Breast epithelium (tissue), 4 donors: ENCODE measurements at regions not wholly inside any gene's neighbourhood (a gene's known extent, or its start where the extent isn't known, plus 50 kb on each side); places are given as distances from the start of the nearest gene placed in this dataset.

ENCODE experiments used
- DNase-seq, 2 donors: peaks; one replicate each; pipeline ENCODE4 v3.0.0-alpha.2; 2019; ENCODE audit warnings: low spot score in 2 of 2
- H3K27ac ChIP-seq, 2 donors: fragments of 200-600 bp; sonication (generic) in 1 of 2; one replicate each; pipeline ENCODE4 v1.5.1; 2016 to 2019; ENCODE audit warnings: mild to moderate bottlenecking in 1 of 2
- H3K27me3 ChIP-seq, 2 donors: fragments of 200-600 bp; sonication (generic) in 1 of 2; one replicate each; pipeline versions ENCODE4 v1.5.1 to v1.6.0; 2017 to 2019; ENCODE audit warnings: control low read depth in 1 of 2, mild to moderate bottlenecking in 1 of 2
- H3K36me3 ChIP-seq: fragments of 200-600 bp; one replicate; pipeline ENCODE4 v1.5.1; 2019
- H3K4me1 ChIP-seq, 2 donors: fragments of 200-600 bp; sonication (generic); one replicate each; pipeline ENCODE4 v1.5.1; 2016 to 2019; ENCODE audit warnings: control low read depth in 1 of 2
- H3K4me3 ChIP-seq, 3 donors: fragments of 200-600 bp; sonication (generic); 1 replicate in 2 of 3; 2 replicates in 1 of 3; pipeline ENCODE4 v1.5.1; 2016 to 2019; ENCODE audit warnings: mild to moderate bottlenecking in 3 of 3, moderate library complexity in 2 of 3
- H3K9me3 ChIP-seq, 2 donors: fragments of 200-600 bp; sonication (generic) in 1 of 2; one replicate each; pipeline ENCODE4 v1.5.1; 2016 to 2019; ENCODE audit warnings: control low read depth in 1 of 2
- POLR2A ChIP-seq: fragments of 450-650 bp; IDR thresholded peaks from one replicate; pipeline ENCODE4 v1.6.1; 2016; ENCODE audit warnings: antibody characterized with exemption, mild to moderate bottlenecking, moderate library complexity
- POLR2AphosphoS5 ChIP-seq, 3 donors: sonication (generic); formaldehyde crosslinking; IDR thresholded peaks; one replicate each; pipeline ENCODE4 v1.6.1; 2017; ENCODE audit warnings: antibody characterized with exemption in 3 of 3
- intact Hi-C: fragments of 100-400 bp; cut with DNase I; formaldehyde crosslinking; loops from one replicate; pipeline ENCODE4 v1.15.1; 2023; ENCODE audit warnings: low total_unique reads
- TF ChIP-seq, protein P1 (sequence below), 3 donors: fragments of 450-650 bp; IDR thresholded peaks; one replicate each; pipeline ENCODE4 v1.5.1; 2016 to 2017; ENCODE audit warnings: antibody characterized with exemption in 3 of 3, mild to moderate bottlenecking in 3 of 3, moderate library complexity in 3 of 3

DNA sequence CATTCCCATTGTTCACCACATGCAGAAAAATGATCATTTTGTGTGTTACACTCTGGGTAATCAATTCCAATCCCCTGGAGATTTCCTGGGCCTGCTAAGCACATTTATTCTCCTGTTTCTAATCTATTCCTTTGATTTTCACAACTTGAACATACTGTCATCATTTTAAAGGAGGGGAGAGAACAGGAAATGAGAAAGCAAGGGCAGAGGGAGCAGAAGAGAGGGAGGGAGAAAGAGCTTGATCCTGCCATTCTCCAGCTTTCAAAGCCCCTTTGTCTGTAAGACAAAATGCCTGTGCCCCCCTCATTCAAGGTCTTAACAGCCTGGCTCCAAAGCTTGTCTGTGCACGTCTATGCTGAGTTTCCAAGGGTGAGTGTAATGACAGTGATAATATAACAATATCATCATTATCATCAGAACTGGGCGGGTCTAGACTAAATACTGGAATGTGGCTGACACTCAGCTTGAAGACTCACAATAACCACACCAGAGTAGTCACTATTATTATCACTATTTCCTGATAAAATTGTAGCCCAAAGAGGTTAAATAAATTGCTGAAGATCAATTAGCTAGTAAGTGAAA lies 164.4 kb upstream of the KLHL29 start:
- no peak for DNase-seq
- Histone ChIP-seq H3K4me1 (no peaks in the 10 kb centered on the region), H3K4me3 (no peak overlapping the region), H3K27ac (no peak overlapping the region), H3K9me3 (no peaks in the 10 kb centered on the region), H3K36me3 (no peaks in the 10 kb centered on the region), H3K27me3 (no peaks in the 10 kb centered on the region)
- TF ChIP-seq POLR2AphosphoS5 (IDR thresholded peaks at IDR 0.05): no peak
- TF ChIP-seq, protein P1, sequence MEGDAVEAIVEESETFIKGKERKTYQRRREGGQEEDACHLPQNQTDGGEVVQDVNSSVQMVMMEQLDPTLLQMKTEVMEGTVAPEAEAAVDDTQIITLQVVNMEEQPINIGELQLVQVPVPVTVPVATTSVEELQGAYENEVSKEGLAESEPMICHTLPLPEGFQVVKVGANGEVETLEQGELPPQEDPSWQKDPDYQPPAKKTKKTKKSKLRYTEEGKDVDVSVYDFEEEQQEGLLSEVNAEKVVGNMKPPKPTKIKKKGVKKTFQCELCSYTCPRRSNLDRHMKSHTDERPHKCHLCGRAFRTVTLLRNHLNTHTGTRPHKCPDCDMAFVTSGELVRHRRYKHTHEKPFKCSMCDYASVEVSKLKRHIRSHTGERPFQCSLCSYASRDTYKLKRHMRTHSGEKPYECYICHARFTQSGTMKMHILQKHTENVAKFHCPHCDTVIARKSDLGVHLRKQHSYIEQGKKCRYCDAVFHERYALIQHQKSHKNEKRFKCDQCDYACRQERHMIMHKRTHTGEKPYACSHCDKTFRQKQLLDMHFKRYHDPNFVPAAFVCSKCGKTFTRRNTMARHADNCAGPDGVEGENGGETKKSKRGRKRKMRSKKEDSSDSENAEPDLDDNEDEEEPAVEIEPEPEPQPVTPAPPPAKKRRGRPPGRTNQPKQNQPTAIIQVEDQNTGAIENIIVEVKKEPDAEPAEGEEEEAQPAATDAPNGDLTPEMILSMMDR (IDR thresholded peaks at IDR 0.05): no peak
- TF ChIP-seq POLR2A: no peak
- intact Hi-C loops: no loop called here

DNA sequence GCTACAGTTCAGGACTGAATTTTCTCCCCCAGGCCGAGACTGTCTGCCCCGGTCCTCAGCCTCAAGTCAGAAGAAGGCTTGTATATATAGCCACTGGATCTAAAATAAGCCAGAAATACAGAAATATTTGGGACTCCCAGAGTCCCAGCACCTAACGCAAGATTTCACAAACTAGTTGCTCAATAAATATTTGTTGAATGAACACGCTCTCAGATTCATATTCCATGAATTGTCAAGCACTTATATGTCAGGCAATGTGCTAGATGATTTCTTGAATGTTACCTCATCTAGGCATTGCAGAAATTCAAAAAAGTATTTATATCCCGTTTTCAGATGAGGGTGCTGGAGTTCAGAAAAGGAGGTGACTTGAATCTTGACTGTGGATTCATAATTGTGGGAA lies 163.7 kb upstream of the KLHL29 start:
- TF ChIP-seq, protein P1 (IDR thresholded peaks at IDR 0.05): no peak
- TF ChIP-seq POLR2A (no peak), POLR2AphosphoS5 (IDR thresholded peaks at IDR 0.05) (no peak)
- intact Hi-C loops: no loop called here
- no peaks in the 10 kb centered on the region for H3K4me1 ChIP-seq
- no peak overlapping the region for H3K4me3 ChIP-seq
- H3K27ac ChIP-seq: no peak overlapping the region
- H3K36me3 ChIP-seq: no peaks in the 10 kb centered on the region
- no peaks in the 10 kb centered on the region for H3K9me3 ChIP-seq
- DNase-seq: no peak
- H3K27me3 ChIP-seq: no peaks in the 10 kb centered on the region

DNA sequence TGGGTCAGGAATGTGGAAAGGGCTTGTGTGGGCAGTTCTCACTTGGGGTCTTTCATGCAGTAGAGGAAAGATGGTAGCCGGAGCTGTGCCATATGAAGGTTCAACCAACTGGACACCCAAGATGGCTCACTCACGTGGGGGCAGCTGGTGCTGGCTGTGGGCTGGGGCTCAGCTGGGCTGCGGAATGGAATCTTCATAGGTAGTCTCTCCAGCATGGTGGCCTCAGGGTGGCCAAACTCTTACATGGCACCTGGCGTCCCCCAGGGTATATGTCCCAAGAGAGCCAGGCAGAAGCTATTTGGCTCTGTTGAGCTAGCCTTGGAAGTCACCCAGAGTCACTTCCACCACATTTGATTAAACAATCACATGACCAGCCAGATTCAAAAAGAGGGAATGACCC lies 163.1 kb upstream of the KLHL29 start:
- Histone ChIP-seq H3K36me3 (no peaks in the 10 kb centered on the region), H3K27me3 (no peaks in the 10 kb centered on the region), H3K4me3 (no peak overlapping the region), H3K9me3 (no peaks in the 10 kb centered on the region), H3K27ac (no peak overlapping the region), H3K4me1 (no peaks in the 10 kb centered on the region)
- intact Hi-C loops: no loop called here
- no peak for TF ChIP-seq POLR2A
- TF ChIP-seq POLR2AphosphoS5 (IDR thresholded peaks at IDR 0.05): no peak
- TF ChIP-seq, protein P1 (IDR thresholded peaks at IDR 0.05): no peak
- no peak for DNase-seq

DNA sequence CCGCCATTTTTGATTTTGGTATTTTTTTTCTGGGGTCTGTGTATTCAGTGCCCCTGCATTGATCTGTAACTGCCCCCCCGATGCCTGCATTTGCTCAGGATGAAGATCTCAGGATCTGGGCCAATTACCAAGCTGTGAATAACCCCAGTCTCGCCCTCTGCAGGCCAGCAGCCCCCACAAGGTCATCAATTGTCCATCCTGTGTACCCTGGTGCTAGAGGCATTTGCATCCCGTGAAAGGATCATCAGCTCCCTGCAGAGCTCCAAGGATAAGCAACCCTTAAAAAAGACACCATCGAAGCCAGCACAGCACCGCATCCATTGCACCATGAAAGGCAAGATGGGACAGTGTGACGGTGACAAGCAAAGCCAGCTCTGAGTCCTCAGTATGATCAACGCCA lies 154.1 kb upstream of the KLHL29 start:
- DNase-seq: no peak
- H3K27me3 ChIP-seq: no peaks in the 10 kb centered on the region
- H3K36me3 ChIP-seq: no peaks in the 10 kb centered on the region
- H3K9me3 ChIP-seq: no peaks in the 10 kb centered on the region
- H3K4me1 ChIP-seq: no peaks in the 10 kb centered on the region
- no peak overlapping the region for H3K4me3 ChIP-seq
- intact Hi-C loops: no loop called here
- no peak overlapping the region for H3K27ac ChIP-seq
- TF ChIP-seq POLR2AphosphoS5 (IDR thresholded peaks at IDR 0.05) (no peak), POLR2A (no peak)
- TF ChIP-seq, protein P1 (IDR thresholded peaks at IDR 0.05): no peak

DNA sequence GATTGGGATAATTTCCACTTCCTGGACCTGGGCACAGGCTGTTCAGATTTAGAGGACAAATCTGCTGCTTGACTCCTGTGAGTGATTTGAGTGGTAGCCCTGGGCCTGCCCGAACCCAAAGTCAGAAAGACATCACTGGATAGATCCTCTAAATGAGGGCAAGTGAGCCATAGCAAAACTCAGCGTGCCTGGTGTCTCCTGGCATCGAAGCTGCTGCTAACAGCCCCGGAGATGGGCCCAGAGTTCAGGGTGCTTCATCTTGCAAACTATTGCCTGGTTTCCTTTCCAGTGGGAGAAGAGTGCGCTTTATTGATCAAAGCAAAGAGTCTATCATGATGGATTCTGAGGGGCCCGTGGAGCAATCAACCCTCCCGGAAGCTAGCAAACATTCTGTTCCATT lies 153.1 kb upstream of the KLHL29 start:
- Histone ChIP-seq H3K9me3 (no peaks in the 10 kb centered on the region), H3K4me3 (no peak overlapping the region), H3K27ac (no peak overlapping the region), H3K27me3 (no peaks in the 10 kb centered on the region), H3K4me1 (no peaks in the 10 kb centered on the region), H3K36me3 (no peaks in the 10 kb centered on the region)
- intact Hi-C loops: no loop called here
- TF ChIP-seq, protein P1 (IDR thresholded peaks at IDR 0.05): no peak
- TF ChIP-seq POLR2AphosphoS5 (IDR thresholded peaks at IDR 0.05) (no peak), POLR2A (no peak)
- DNase-seq: no peak
